ENCODE measurements at regions not wholly inside any gene's neighbourhood (a gene's known extent, or its start where the extent isn't known, plus 50 kb on each side); places are given as distances from the start of the nearest gene placed in this dataset.

DNA sequence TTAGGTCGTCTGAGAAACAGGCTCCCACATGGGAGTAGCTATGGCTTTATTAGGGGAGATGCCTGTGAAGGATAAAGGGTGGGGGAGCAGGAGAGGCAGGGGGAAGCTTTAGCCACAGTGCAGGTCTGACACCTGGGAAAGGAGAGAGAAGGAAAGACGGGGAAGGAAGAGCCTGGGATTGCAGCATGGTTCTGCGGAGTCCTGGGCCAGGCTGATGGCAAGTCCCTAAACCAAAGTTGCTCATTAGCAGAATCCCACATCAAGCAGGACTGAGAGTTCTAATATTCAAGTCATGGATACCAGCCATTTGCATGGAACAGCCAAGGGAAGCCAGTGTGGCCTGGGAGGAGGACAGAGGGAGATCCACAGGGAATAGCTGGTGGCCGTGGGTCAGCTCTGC is 414.8 kb downstream of the RPS24 start:
- Histone ChIP-seq H3K27ac (ENCODE audit: low read depth, low read length) (no peak overlapping the region), H2BK15ac (replicated peaks; ENCODE audit: low read depth) (no peak overlapping the region), H3K79me1 (ENCODE audit: low read length) (no peaks in the 10 kb centered on the region), H3K4ac (ENCODE audit: low read depth, low read length) (no peak overlapping the region), H3K56ac (ENCODE audit: low read length) (no peak overlapping the region), H3K18ac (ENCODE audit: low read length) (no peak overlapping the region), H2BK120ac (ENCODE audit: low read depth, low read length) (no peak overlapping the region), H3K23ac (ENCODE audit: low read length) (no peak overlapping the region), H3K79me2 (ENCODE audit: control insufficient read depth, insufficient read depth, low read length) (no peaks in the 10 kb centered on the region), H2BK5ac (ENCODE audit: low read length) (no peak overlapping the region), H3K9ac (ENCODE audit: low read length) (no peak overlapping the region), H2AK5ac (ENCODE audit: low read length) (no peak overlapping the region), H3K4me3 (ENCODE audit: low read length) (no peak overlapping the region), H4K8ac (ENCODE audit: low read depth, low read length) (no peak overlapping the region), H3K36me3 (ENCODE audit: control insufficient read depth, insufficient read depth, low read length) (no peaks in the 10 kb centered on the region), H3K27me3 (ENCODE audit: insufficient read depth, low read length, poor library complexity) (no peaks in the 10 kb centered on the region), H3K4me1 (ENCODE audit: control insufficient read depth, low read depth, low read length) (peaks cover 4% of the 10 kb centered on the region), H4K5ac (ENCODE audit: low read length) (no peak overlapping the region), H3K4me2 (ENCODE audit: low read length) (no peak overlapping the region)
- WGBS (ENCODE audit: extremely low coverage, insufficient coverage, low lambda C conversion rate), result no CpG with 5 or more reads among the region's 4 CpGs
- DNase-seq, result no peak

DNA sequence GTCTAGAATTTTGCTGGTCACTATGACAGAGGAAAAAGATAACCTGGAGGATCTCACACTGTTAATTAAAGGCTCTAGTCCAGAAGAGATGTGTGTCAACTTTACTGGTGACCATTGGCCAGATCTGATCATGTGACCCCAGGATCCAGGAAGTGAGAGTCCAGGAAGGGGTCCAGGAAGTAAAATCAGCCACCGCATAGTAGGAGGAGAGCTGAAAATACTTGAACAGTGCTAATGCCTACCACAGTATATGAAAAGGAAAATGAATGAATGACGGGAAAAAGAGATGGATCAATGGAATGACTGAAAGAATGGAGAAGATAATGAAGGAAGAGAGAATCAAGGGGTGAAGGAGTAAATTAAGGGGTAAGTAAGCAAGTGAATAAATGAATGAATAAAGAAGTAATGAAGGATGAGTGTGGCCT is 415.3 kb downstream of the RPS24 start:
- WGBS (ENCODE audit: extremely low coverage, insufficient coverage, low lambda C conversion rate), result 100% methylated on average over 1 of the region's 2 CpGs
- no peak overlapping the region for H3K4me2 ChIP-seq (ENCODE audit: low read length)
- no peak for DNase-seq
- no peak overlapping the region for H3K9ac ChIP-seq (ENCODE audit: low read length)
- no peaks in the 10 kb centered on the region for H3K79me2 ChIP-seq (ENCODE audit: control insufficient read depth, insufficient read depth, low read length)
- H4K8ac ChIP-seq (ENCODE audit: low read depth, low read length), result no peak overlapping the region
- no peak overlapping the region for H4K5ac ChIP-seq (ENCODE audit: low read length)
- no peak overlapping the region for H3K56ac ChIP-seq (ENCODE audit: low read length)
- no peak overlapping the region for H2AK5ac ChIP-seq (ENCODE audit: low read length)
- H3K23ac ChIP-seq (ENCODE audit: low read length), result no peak overlapping the region
- no peak overlapping the region for H2BK120ac ChIP-seq (ENCODE audit: low read depth, low read length)
- H2BK15ac ChIP-seq (replicated peaks; ENCODE audit: low read depth), result no peak overlapping the region
- no peak overlapping the region for H2BK5ac ChIP-seq (ENCODE audit: low read length)
- H3K4me1 ChIP-seq (ENCODE audit: control insufficient read depth, low read depth, low read length), result peaks cover 4% of the 10 kb centered on the region
- H3K27me3 ChIP-seq (ENCODE audit: insufficient read depth, low read length, poor library complexity), result no peaks in the 10 kb centered on the region
- no peak overlapping the region for H3K27ac ChIP-seq (ENCODE audit: low read depth, low read length)
- no peak overlapping the region for H3K4ac ChIP-seq (ENCODE audit: low read depth, low read length)
- H3K4me3 ChIP-seq (ENCODE audit: low read length), result no peak overlapping the region
- H3K36me3 ChIP-seq (ENCODE audit: control insufficient read depth, insufficient read depth, low read length), result no peaks in the 10 kb centered on the region
- no peaks in the 10 kb centered on the region for H3K79me1 ChIP-seq (ENCODE audit: low read length)
- H3K18ac ChIP-seq (ENCODE audit: low read length), result no peak overlapping the region

GRCh38 chr10:78449554-78449953 is 415.9 kb downstream of the RPS24 start:
- Histone ChIP-seq H4K8ac (ENCODE audit: low read depth, low read length) (no peak overlapping the region), H2BK5ac (ENCODE audit: low read length) (no peak overlapping the region), H3K27me3 (ENCODE audit: insufficient read depth, low read length, poor library complexity) (no peaks in the 10 kb centered on the region), H3K18ac (ENCODE audit: low read length) (no peak overlapping the region), H3K56ac (ENCODE audit: low read length) (no peak overlapping the region), H2BK15ac (replicated peaks; ENCODE audit: low read depth) (no peak overlapping the region), H2AK5ac (ENCODE audit: low read length) (no peak overlapping the region), H3K79me2 (ENCODE audit: control insufficient read depth, insufficient read depth, low read length) (no peaks in the 10 kb centered on the region), H3K9ac (ENCODE audit: low read length) (no peak overlapping the region), H3K23ac (ENCODE audit: low read length) (no peak overlapping the region), H3K4me1 (ENCODE audit: control insufficient read depth, low read depth, low read length) (peaks cover 4% of the 10 kb centered on the region), H3K4me3 (ENCODE audit: low read length) (no peak overlapping the region), H3K36me3 (ENCODE audit: control insufficient read depth, insufficient read depth, low read length) (no peaks in the 10 kb centered on the region), H3K27ac (ENCODE audit: low read depth, low read length) (no peak overlapping the region), H3K79me1 (ENCODE audit: low read length) (no peaks in the 10 kb centered on the region), H3K4ac (ENCODE audit: low read depth, low read length) (no peak overlapping the region), H4K5ac (ENCODE audit: low read length) (no peak overlapping the region), H2BK120ac (ENCODE audit: low read depth, low read length) (no peak overlapping the region), H3K4me2 (ENCODE audit: low read length) (no peak overlapping the region)
- no CpG with 5 or more reads among the region's 4 CpGs for WGBS (ENCODE audit: extremely low coverage, insufficient coverage, low lambda C conversion rate)
- no peak for DNase-seq

DNA sequence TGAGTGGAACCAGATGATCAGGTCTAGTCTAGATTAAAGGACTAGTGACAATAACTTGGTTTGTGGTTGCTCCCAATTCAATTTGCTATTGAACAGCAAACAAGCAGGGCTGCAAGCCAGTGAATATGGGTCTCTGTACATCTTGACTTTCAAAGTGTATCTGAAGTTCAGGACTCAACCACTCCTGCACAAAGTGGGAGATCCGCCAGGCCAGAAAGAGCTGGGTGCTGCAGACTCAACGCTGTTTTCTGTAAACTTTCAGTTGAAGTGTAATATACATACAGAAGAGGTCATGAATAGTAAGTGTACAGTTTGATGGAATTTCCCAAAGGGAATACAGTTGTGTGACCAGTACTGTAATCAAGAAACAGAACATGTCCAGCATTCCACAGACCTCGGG is 416.6 kb downstream of the RPS24 start:
- H2AK5ac ChIP-seq (ENCODE audit: low read length), result no peak overlapping the region
- no peak overlapping the region for H4K5ac ChIP-seq (ENCODE audit: low read length)
- no peak overlapping the region for H3K23ac ChIP-seq (ENCODE audit: low read length)
- peaks cover 4% of the 10 kb centered on the region for H3K4me1 ChIP-seq (ENCODE audit: control insufficient read depth, low read depth, low read length)
- H2BK5ac ChIP-seq (ENCODE audit: low read length), result no peak overlapping the region
- no peak overlapping the region for H2BK120ac ChIP-seq (ENCODE audit: low read depth, low read length)
- no peak overlapping the region for H3K4me2 ChIP-seq (ENCODE audit: low read length)
- no peak overlapping the region for H3K4me3 ChIP-seq (ENCODE audit: low read length)
- no peak for DNase-seq
- H3K27ac ChIP-seq (ENCODE audit: low read depth, low read length), result no peak overlapping the region
- no peak overlapping the region for H3K18ac ChIP-seq (ENCODE audit: low read length)
- H3K79me1 ChIP-seq (ENCODE audit: low read length), result no peaks in the 10 kb centered on the region
- H3K9ac ChIP-seq (ENCODE audit: low read length), result no peak overlapping the region
- H3K79me2 ChIP-seq (ENCODE audit: control insufficient read depth, insufficient read depth, low read length), result no peaks in the 10 kb centered on the region
- H3K56ac ChIP-seq (ENCODE audit: low read length), result no peak overlapping the region
- no peak overlapping the region for H4K8ac ChIP-seq (ENCODE audit: low read depth, low read length)
- H2BK15ac ChIP-seq (replicated peaks; ENCODE audit: low read depth), result no peak overlapping the region
- H3K27me3 ChIP-seq (ENCODE audit: insufficient read depth, low read length, poor library complexity), result no peaks in the 10 kb centered on the region
- H3K36me3 ChIP-seq (ENCODE audit: control insufficient read depth, insufficient read depth, low read length), result no peaks in the 10 kb centered on the region
- WGBS (ENCODE audit: extremely low coverage, insufficient coverage, low lambda C conversion rate), result no CpG with 5 or more reads among the region's 3 CpGs
- H3K4ac ChIP-seq (ENCODE audit: low read depth, low read length), result no peak overlapping the region

- Histone ChIP-seq H3K9ac (ENCODE audit: low read length) (no peak overlapping the region), H3K18ac (ENCODE audit: low read length) (no peak overlapping the region), H3K27ac (ENCODE audit: low read depth, low read length) (no peak overlapping the region), H3K56ac (ENCODE audit: low read length) (no peak overlapping the region), H2AK5ac (ENCODE audit: low read length) (no peak overlapping the region), H3K79me2 (ENCODE audit: control insufficient read depth, insufficient read depth, low read length) (no peaks in the 10 kb centered on the region), H2BK120ac (ENCODE audit: low read depth, low read length) (no peak overlapping the region), H3K4ac (ENCODE audit: low read depth, low read length) (no peak overlapping the region), H3K23ac (ENCODE audit: low read length) (no peak overlapping the region), H4K5ac (ENCODE audit: low read length) (no peak overlapping the region), H2BK15ac (replicated peaks; ENCODE audit: low read depth) (no peak overlapping the region), H3K4me3 (ENCODE audit: low read length) (no peak overlapping the region), H2BK5ac (ENCODE audit: low read length) (no peak overlapping the region), H4K8ac (ENCODE audit: low read depth, low read length) (no peak overlapping the region), H3K4me2 (ENCODE audit: low read length) (no peak overlapping the region), H3K27me3 (ENCODE audit: insufficient read depth, low read length, poor library complexity) (no peaks in the 10 kb centered on the region), H3K4me1 (ENCODE audit: control insufficient read depth, low read depth, low read length) (peaks cover 4% of the 10 kb centered on the region), H3K79me1 (ENCODE audit: low read length) (no peaks in the 10 kb centered on the region), H3K36me3 (ENCODE audit: control insufficient read depth, insufficient read depth, low read length) (no peaks in the 10 kb centered on the region)
- peak; percentile 47 for DNase-seq
- no CpG with 5 or more reads among the region's 6 CpGs for WGBS (ENCODE audit: extremely low coverage, insufficient coverage, low lambda C conversion rate)
Measured at GRCh38 chr10:78450807-78451485, 417.3 kb downstream of the RPS24 start.

DNA sequence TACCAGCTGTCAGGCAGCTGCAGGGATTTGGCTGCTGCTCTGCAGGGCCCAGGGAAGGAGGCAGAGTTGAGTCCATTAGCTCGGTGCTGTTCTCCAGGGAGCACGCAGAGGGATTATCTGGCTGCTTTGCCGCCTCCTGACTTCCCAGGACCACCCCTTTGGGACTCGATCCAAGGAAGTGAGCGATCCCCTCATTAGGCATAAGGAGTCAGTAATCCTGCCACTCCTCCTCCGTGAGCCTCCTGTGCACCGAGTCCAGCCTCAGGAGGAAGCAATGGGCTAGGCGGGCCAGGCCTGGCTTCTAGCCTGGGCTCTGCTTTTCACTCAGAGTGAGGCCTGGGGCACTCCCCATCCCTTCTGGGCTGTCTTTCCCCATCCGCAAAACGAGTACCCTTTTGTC is 417.9 kb downstream of the RPS24 start:
- H4K8ac ChIP-seq (ENCODE audit: low read depth, low read length), result no peak overlapping the region
- no peak overlapping the region for H2BK15ac ChIP-seq (replicated peaks; ENCODE audit: low read depth)
- no peak overlapping the region for H2BK5ac ChIP-seq (ENCODE audit: low read length)
- H3K27ac ChIP-seq (ENCODE audit: low read depth, low read length), result no peak overlapping the region
- H3K27me3 ChIP-seq (ENCODE audit: insufficient read depth, low read length, poor library complexity), result no peaks in the 10 kb centered on the region
- no peak overlapping the region for H4K5ac ChIP-seq (ENCODE audit: low read length)
- no peak overlapping the region for H3K4me2 ChIP-seq (ENCODE audit: low read length)
- H3K23ac ChIP-seq (ENCODE audit: low read length), result no peak overlapping the region
- WGBS (ENCODE audit: extremely low coverage, insufficient coverage, low lambda C conversion rate), result no CpG with 5 or more reads among the region's 10 CpGs
- peaks cover 4% of the 10 kb centered on the region for H3K4me1 ChIP-seq (ENCODE audit: control insufficient read depth, low read depth, low read length)
- H2BK120ac ChIP-seq (ENCODE audit: low read depth, low read length), result no peak overlapping the region
- no peaks in the 10 kb centered on the region for H3K79me2 ChIP-seq (ENCODE audit: control insufficient read depth, insufficient read depth, low read length)
- H3K79me1 ChIP-seq (ENCODE audit: low read length), result no peaks in the 10 kb centered on the region
- no peak overlapping the region for H3K9ac ChIP-seq (ENCODE audit: low read length)
- H2AK5ac ChIP-seq (ENCODE audit: low read length), result no peak overlapping the region
- no peaks in the 10 kb centered on the region for H3K36me3 ChIP-seq (ENCODE audit: control insufficient read depth, insufficient read depth, low read length)
- no peak overlapping the region for H3K18ac ChIP-seq (ENCODE audit: low read length)
- H3K4me3 ChIP-seq (ENCODE audit: low read length), result no peak overlapping the region
- no peak for DNase-seq
- no peak overlapping the region for H3K4ac ChIP-seq (ENCODE audit: low read depth, low read length)
- no peak overlapping the region for H3K56ac ChIP-seq (ENCODE audit: low read length)

Measured in mesendoderm (in vitro differentiated cells).